ENCODE measurements at regions not wholly inside any gene's neighbourhood (a gene's known extent, or its start where the extent isn't known, plus 50 kb on each side); places are given as distances from the start of the nearest gene placed in this dataset.

- no peak overlapping the region for H3K27ac Mint-ChIP-seq (ENCODE audit: unreplicated experiment)
- no TSS peak for BruUV-seq (replicated peaks)
- no peak overlapping the region for H3K4me3 Mint-ChIP-seq (ENCODE audit: low read depth, unreplicated experiment)
- no peaks in the 10 kb centered on the region for H3K36me3 Mint-ChIP-seq (ENCODE audit: insufficient read depth, unreplicated experiment)
- TF ChIP-seq CTCF (IDR thresholded peaks at IDR 0.05; ENCODE audit: unreplicated experiment), result no peak
- peaks cover 2% of the 10 kb centered on the region for H3K9me3 Mint-ChIP-seq (ENCODE audit: low read depth, unreplicated experiment)
- intact Hi-C loops (cut with micrococcal nuclease; ENCODE audit: unreplicated experiment), result no loop called here
- no peak for DNase-seq
- H3K27me3 Mint-ChIP-seq (ENCODE audit: unreplicated experiment), result no peaks in the 10 kb centered on the region
- peaks cover 11% of the 10 kb centered on the region for H3K4me1 Mint-ChIP-seq (ENCODE audit: low read depth, unreplicated experiment)
- CTCF ChIA-PET, result no interaction called here
Observed at GRCh38 chr2:234414596-234414995, 82.3 kb downstream of the ARL4C start.

- H3K4me3 Mint-ChIP-seq (ENCODE audit: low read depth, unreplicated experiment), result no peak overlapping the region
- H3K36me3 Mint-ChIP-seq (ENCODE audit: insufficient read depth, unreplicated experiment), result no peaks in the 10 kb centered on the region
- TF ChIP-seq CTCF (IDR thresholded peaks at IDR 0.05; ENCODE audit: unreplicated experiment), result no peak
- no peak for DNase-seq
- CTCF ChIA-PET, result no interaction called here
- no peaks in the 10 kb centered on the region for H3K27me3 Mint-ChIP-seq (ENCODE audit: unreplicated experiment)
- peaks cover 2% of the 10 kb centered on the region for H3K9me3 Mint-ChIP-seq (ENCODE audit: low read depth, unreplicated experiment)
- no peak overlapping the region for H3K27ac Mint-ChIP-seq (ENCODE audit: unreplicated experiment)
- H3K4me1 Mint-ChIP-seq (ENCODE audit: low read depth, unreplicated experiment), result peaks cover 11% of the 10 kb centered on the region
- intact Hi-C loops (cut with micrococcal nuclease; ENCODE audit: unreplicated experiment), result no loop called here
- BruUV-seq (replicated peaks), result no TSS peak
Observed at GRCh38 chr2:234412726-234413125, 84.2 kb downstream of the ARL4C start.

GRCh38 chr2:234411793-234412192 lies 85.1 kb downstream of the ARL4C start:
- Mint-ChIP-seq H3K4me1 (ENCODE audit: low read depth, unreplicated experiment) (peaks cover 11% of the 10 kb centered on the region), H3K27ac (ENCODE audit: unreplicated experiment) (no peak overlapping the region), H3K4me3 (ENCODE audit: low read depth, unreplicated experiment) (no peak overlapping the region), H3K27me3 (ENCODE audit: unreplicated experiment) (no peaks in the 10 kb centered on the region), H3K36me3 (ENCODE audit: insufficient read depth, unreplicated experiment) (no peaks in the 10 kb centered on the region), H3K9me3 (ENCODE audit: low read depth, unreplicated experiment) (peaks cover 2% of the 10 kb centered on the region)
- intact Hi-C loops (cut with micrococcal nuclease; ENCODE audit: unreplicated experiment), result no loop called here
- TF ChIP-seq CTCF (IDR thresholded peaks at IDR 0.05; ENCODE audit: unreplicated experiment), result no peak
- DNase-seq, result no peak
- CTCF ChIA-PET, result interaction anchor here (0.5 to 1.5 kb wide), 3 partner anchors 10 to 1542 kb away, joined by 3 to 4 read pairs (median 4); no protein-coding TSS in a partner anchor
- no TSS peak for BruUV-seq (replicated peaks)

GRCh38 chr2:234410526-234410925 lies 86.4 kb downstream of the ARL4C start:
- CTCF ChIA-PET, result interaction anchor here (0.5 to 1.5 kb wide), 3 partner anchors 12 to 583 kb away, joined by 3 to 4 read pairs (median 3); no protein-coding TSS in a partner anchor
- no peaks in the 10 kb centered on the region for H3K27me3 Mint-ChIP-seq (ENCODE audit: unreplicated experiment)
- no peak for TF ChIP-seq CTCF (IDR thresholded peaks at IDR 0.05; ENCODE audit: unreplicated experiment)
- no peak for DNase-seq
- H3K4me3 Mint-ChIP-seq (ENCODE audit: low read depth, unreplicated experiment), result no peak overlapping the region
- no peaks in the 10 kb centered on the region for H3K36me3 Mint-ChIP-seq (ENCODE audit: insufficient read depth, unreplicated experiment)
- no TSS peak for BruUV-seq (replicated peaks)
- intact Hi-C loops (cut with micrococcal nuclease; ENCODE audit: unreplicated experiment), result no loop called here
- peaks cover 2% of the 10 kb centered on the region for H3K9me3 Mint-ChIP-seq (ENCODE audit: low read depth, unreplicated experiment)
- peaks cover 18% of the 10 kb centered on the region for H3K4me1 Mint-ChIP-seq (ENCODE audit: low read depth, unreplicated experiment)
- no peak overlapping the region for H3K27ac Mint-ChIP-seq (ENCODE audit: unreplicated experiment)

Data from Calu3 (cell line).